ENCODE measurements at regions not wholly inside any gene's neighbourhood (a gene's known extent, or its start where the extent isn't known, plus 50 kb on each side); places are given as distances from the start of the nearest gene placed in this dataset.

- Histone ChIP-seq H3K27me3 (ENCODE audit: control insufficient read depth, insufficient read depth, low read length) (no peaks in the 10 kb centered on the region), H3K36me3 (ENCODE audit: control insufficient read depth, insufficient read depth, low read length) (no peaks in the 10 kb centered on the region), H3K9me3 (ENCODE audit: control insufficient read depth, insufficient read depth, low read length) (no peaks in the 10 kb centered on the region), H3K4me3 (ENCODE audit: low read length) (no peak overlapping the region), H3K4me1 (ENCODE audit: control insufficient read depth, insufficient read depth, low read length) (no peaks in the 10 kb centered on the region), H3K27ac (ENCODE audit: low read length) (no peak overlapping the region)
- WGBS (ENCODE audit: insufficient coverage, insufficient read length), result no CpG with 5 or more reads among the region's 8 CpGs
- no peak for DNase-seq (ENCODE audit: low read depth, low spot score)
Measured at GRCh38 chr5:9861666-9862256, 231.6 kb upstream of the TAS2R1 start.

GRCh38 chr5:9859808-9860207, 229.7 kb upstream of the TAS2R1 start:
- H3K36me3 ChIP-seq (ENCODE audit: control insufficient read depth, insufficient read depth, low read length), result no peaks in the 10 kb centered on the region
- no peak overlapping the region for H3K4me3 ChIP-seq (ENCODE audit: low read length)
- no peaks in the 10 kb centered on the region for H3K4me1 ChIP-seq (ENCODE audit: control insufficient read depth, insufficient read depth, low read length)
- WGBS (ENCODE audit: insufficient coverage, insufficient read length), result no CpG with 5 or more reads among the region's 1 CpG
- no peaks in the 10 kb centered on the region for H3K9me3 ChIP-seq (ENCODE audit: control insufficient read depth, insufficient read depth, low read length)
- H3K27ac ChIP-seq (ENCODE audit: low read length), result no peak overlapping the region
- no peak for DNase-seq (ENCODE audit: low read depth, low spot score)
- no peaks in the 10 kb centered on the region for H3K27me3 ChIP-seq (ENCODE audit: control insufficient read depth, insufficient read depth, low read length)

- no peaks in the 10 kb centered on the region for H3K9me3 ChIP-seq (ENCODE audit: control insufficient read depth, insufficient read depth, low read length)
- no CpG with 5 or more reads among the region's 3 CpGs for WGBS (ENCODE audit: insufficient coverage, insufficient read length)
- H3K36me3 ChIP-seq (ENCODE audit: control insufficient read depth, insufficient read depth, low read length), result no peaks in the 10 kb centered on the region
- H3K4me3 ChIP-seq (ENCODE audit: low read length), result no peak overlapping the region
- H3K27me3 ChIP-seq (ENCODE audit: control insufficient read depth, insufficient read depth, low read length), result no peaks in the 10 kb centered on the region
- H3K4me1 ChIP-seq (ENCODE audit: control insufficient read depth, insufficient read depth, low read length), result no peaks in the 10 kb centered on the region
- DNase-seq (ENCODE audit: low read depth, low spot score), result no peak
- H3K27ac ChIP-seq (ENCODE audit: low read length), result no peak overlapping the region
Measured at GRCh38 chr5:9858043-9858442, 227.9 kb upstream of the TAS2R1 start.

- no peak overlapping the region for H3K27ac ChIP-seq (ENCODE audit: low read length)
- H3K9me3 ChIP-seq (ENCODE audit: control insufficient read depth, insufficient read depth, low read length), result no peaks in the 10 kb centered on the region
- no peaks in the 10 kb centered on the region for H3K4me1 ChIP-seq (ENCODE audit: control insufficient read depth, insufficient read depth, low read length)
- no peaks in the 10 kb centered on the region for H3K36me3 ChIP-seq (ENCODE audit: control insufficient read depth, insufficient read depth, low read length)
- no peak for DNase-seq (ENCODE audit: low read depth, low spot score)
- H3K4me3 ChIP-seq (ENCODE audit: low read length), result no peak overlapping the region
- no CpG with 5 or more reads among the region's 2 CpGs for WGBS (ENCODE audit: insufficient coverage, insufficient read length)
- no peaks in the 10 kb centered on the region for H3K27me3 ChIP-seq (ENCODE audit: control insufficient read depth, insufficient read depth, low read length)
Measured at GRCh38 chr5:9853309-9853708, 223.2 kb upstream of the TAS2R1 start.

GRCh38 chr5:9852671-9853070, 222.5 kb upstream of the TAS2R1 start:
- H3K36me3 ChIP-seq (ENCODE audit: control insufficient read depth, insufficient read depth, low read length), result no peaks in the 10 kb centered on the region
- H3K4me1 ChIP-seq (ENCODE audit: control insufficient read depth, insufficient read depth, low read length), result no peaks in the 10 kb centered on the region
- no peak overlapping the region for H3K4me3 ChIP-seq (ENCODE audit: low read length)
- no peaks in the 10 kb centered on the region for H3K9me3 ChIP-seq (ENCODE audit: control insufficient read depth, insufficient read depth, low read length)
- H3K27ac ChIP-seq (ENCODE audit: low read length), result no peak overlapping the region
- WGBS (ENCODE audit: insufficient coverage, insufficient read length), result no CpG with 5 or more reads among the region's 3 CpGs
- no peaks in the 10 kb centered on the region for H3K27me3 ChIP-seq (ENCODE audit: control insufficient read depth, insufficient read depth, low read length)
- DNase-seq (ENCODE audit: low read depth, low spot score), result no peak

- DNase-seq (ENCODE audit: low read depth, low spot score), result no peak
Measured at GRCh38 chr5:9851458-9851857, 221.3 kb upstream of the TAS2R1 start.

GRCh38 chr5:9850456-9850855, 220.3 kb upstream of the TAS2R1 start:
- no peaks in the 10 kb centered on the region for H3K9me3 ChIP-seq (ENCODE audit: control insufficient read depth, insufficient read depth, low read length)
- no CpG with 5 or more reads among the region's 5 CpGs for WGBS (ENCODE audit: insufficient coverage, insufficient read length)

More at GRCh38 chr5:9851458-9851857, 221.3 kb upstream of the TAS2R1 start:
- Histone ChIP-seq H3K9me3 (ENCODE audit: control insufficient read depth, insufficient read depth, low read length) (no peaks in the 10 kb centered on the region), H3K27me3 (ENCODE audit: control insufficient read depth, insufficient read depth, low read length) (no peaks in the 10 kb centered on the region), H3K4me3 (ENCODE audit: low read length) (no peak overlapping the region), H3K36me3 (ENCODE audit: control insufficient read depth, insufficient read depth, low read length) (no peaks in the 10 kb centered on the region), H3K4me1 (ENCODE audit: control insufficient read depth, insufficient read depth, low read length) (no peaks in the 10 kb centered on the region), H3K27ac (ENCODE audit: low read length) (no peak overlapping the region)
- no CpG with 5 or more reads among the region's 3 CpGs for WGBS (ENCODE audit: insufficient coverage, insufficient read length)

GRCh38 chr5:9847631-9848030, 217.5 kb upstream of the TAS2R1 start:
- no peaks in the 10 kb centered on the region for H3K27me3 ChIP-seq (ENCODE audit: control insufficient read depth, insufficient read depth, low read length)
- no peak overlapping the region for H3K4me3 ChIP-seq (ENCODE audit: low read length)
- no CpG with 5 or more reads among the region's 6 CpGs for WGBS (ENCODE audit: insufficient coverage, insufficient read length)
- H3K4me1 ChIP-seq (ENCODE audit: control insufficient read depth, insufficient read depth, low read length), result no peaks in the 10 kb centered on the region
- no peaks in the 10 kb centered on the region for H3K9me3 ChIP-seq (ENCODE audit: control insufficient read depth, insufficient read depth, low read length)
- H3K36me3 ChIP-seq (ENCODE audit: control insufficient read depth, insufficient read depth, low read length), result no peaks in the 10 kb centered on the region
- no peak for DNase-seq (ENCODE audit: low read depth, low spot score)
- no peak overlapping the region for H3K27ac ChIP-seq (ENCODE audit: low read length)

More at GRCh38 chr5:9850456-9850855, 220.3 kb upstream of the TAS2R1 start:
- DNase-seq (ENCODE audit: low read depth, low spot score), result no peak
- Histone ChIP-seq H3K36me3 (ENCODE audit: control insufficient read depth, insufficient read depth, low read length) (no peaks in the 10 kb centered on the region), H3K4me3 (ENCODE audit: low read length) (no peak overlapping the region), H3K27me3 (ENCODE audit: control insufficient read depth, insufficient read depth, low read length) (no peaks in the 10 kb centered on the region), H3K4me1 (ENCODE audit: control insufficient read depth, insufficient read depth, low read length) (no peaks in the 10 kb centered on the region), H3K27ac (ENCODE audit: low read length) (no peak overlapping the region)

- H3K36me3 ChIP-seq (ENCODE audit: control insufficient read depth, insufficient read depth, low read length), result no peaks in the 10 kb centered on the region
- H3K4me3 ChIP-seq (ENCODE audit: low read length), result no peak overlapping the region
- no CpG with 5 or more reads among the region's 2 CpGs for WGBS (ENCODE audit: insufficient coverage, insufficient read length)
- DNase-seq (ENCODE audit: low read depth, low spot score), result no peak
- H3K4me1 ChIP-seq (ENCODE audit: control insufficient read depth, insufficient read depth, low read length), result no peaks in the 10 kb centered on the region
- no peaks in the 10 kb centered on the region; the same call in 1 of the 2 replicates for H3K9me3 ChIP-seq (ENCODE audit: control insufficient read depth, insufficient read depth, low read length)
- no peaks in the 10 kb centered on the region for H3K27me3 ChIP-seq (ENCODE audit: control insufficient read depth, insufficient read depth, low read length)
- no peak overlapping the region for H3K27ac ChIP-seq (ENCODE audit: low read length)
Measured at GRCh38 chr5:9845185-9845584, 215.0 kb upstream of the TAS2R1 start.

GRCh38 chr5:9841516-9842170, 211.5 kb upstream of the TAS2R1 start:
- Histone ChIP-seq H3K27ac (ENCODE audit: low read length) (no peak overlapping the region), H3K9me3 (ENCODE audit: control insufficient read depth, insufficient read depth, low read length) (no peaks in the 10 kb centered on the region; the same call in 1 of the 2 replicates), H3K36me3 (ENCODE audit: control insufficient read depth, insufficient read depth, low read length) (no peaks in the 10 kb centered on the region), H3K4me3 (ENCODE audit: low read length) (no peak overlapping the region), H3K4me1 (ENCODE audit: control insufficient read depth, insufficient read depth, low read length) (no peaks in the 10 kb centered on the region), H3K27me3 (ENCODE audit: control insufficient read depth, insufficient read depth, low read length) (no peaks in the 10 kb centered on the region)
- no CpG with 5 or more reads among the region's 2 CpGs for WGBS (ENCODE audit: insufficient coverage, insufficient read length)
- DNase-seq (ENCODE audit: low read depth, low spot score), result no peak

GRCh38 chr5:9838916-9839315, 208.8 kb upstream of the TAS2R1 start:
- no peak for DNase-seq (ENCODE audit: low read depth, low spot score)

More at GRCh38 chr5:9838916-9839315, 208.8 kb upstream of the TAS2R1 start:
- no CpG with 5 or more reads among the region's 7 CpGs for WGBS (ENCODE audit: insufficient coverage, insufficient read length)
- Histone ChIP-seq H3K36me3 (ENCODE audit: control insufficient read depth, insufficient read depth, low read length) (no peaks in the 10 kb centered on the region), H3K4me3 (ENCODE audit: low read length) (no peak overlapping the region), H3K4me1 (ENCODE audit: control insufficient read depth, insufficient read depth, low read length) (peaks cover 2% of the 10 kb centered on the region; the same call in 1 of the 2 replicates), H3K27me3 (ENCODE audit: control insufficient read depth, insufficient read depth, low read length) (no peaks in the 10 kb centered on the region), H3K27ac (ENCODE audit: low read length) (no peak overlapping the region), H3K9me3 (ENCODE audit: control insufficient read depth, insufficient read depth, low read length) (no peaks in the 10 kb centered on the region; the same call in 1 of the 2 replicates)

All from iPS DF 6.9 (cell line).